ENCODE measurements at regions not wholly inside any gene's neighbourhood (a gene's known extent, or its start where the extent isn't known, plus 50 kb on each side); places are given as distances from the start of the nearest gene placed in this dataset.

DNA sequence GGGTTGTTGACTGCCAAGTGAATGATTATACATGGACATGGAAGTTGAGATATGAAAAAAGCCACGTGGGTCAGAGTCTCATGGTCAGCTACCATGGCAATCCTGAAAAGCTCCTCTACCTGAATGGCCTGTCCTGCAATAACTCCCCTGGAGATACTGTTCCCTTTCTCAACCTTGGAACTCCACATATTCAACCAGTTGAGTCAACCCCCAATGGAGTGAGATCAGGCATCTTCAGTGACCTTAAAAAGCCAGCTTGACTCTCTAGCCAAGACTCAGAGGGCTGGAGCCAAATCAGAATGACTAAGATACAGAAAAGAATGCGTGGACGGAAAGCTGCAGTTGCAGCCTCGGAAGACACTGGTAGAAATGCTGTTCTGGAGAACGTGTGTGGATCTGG lies 341.3 kb downstream of the FOXA2 start:
- H3K4me3 ChIP-seq (ENCODE audit: low read length): no peak overlapping the region
- WGBS (ENCODE audit: insufficient coverage): 34% methylated on average over 4 of the region's 5 CpGs
- H3K9me3 ChIP-seq (replicated peaks; ENCODE audit: control insufficient read depth, low read depth, low read length): no peaks in the 10 kb centered on the region
- no peaks in the 10 kb centered on the region for H3K27me3 ChIP-seq (ENCODE audit: control insufficient read depth, insufficient read depth, low read length)
- no peaks in the 10 kb centered on the region for H3K36me3 ChIP-seq (ENCODE audit: control insufficient read depth, insufficient read depth, low read length)
- H3K4me1 ChIP-seq (ENCODE audit: control insufficient read depth, insufficient read depth, low read length): peaks cover 4% of the 10 kb centered on the region
- H3K27ac ChIP-seq (ENCODE audit: low read length): no peak overlapping the region
- DNase-seq: peak; percentile 42

- WGBS (ENCODE audit: insufficient coverage): no CpG with 5 or more reads among the region's 1 CpG
- H3K4me3 ChIP-seq (ENCODE audit: low read length): no peak overlapping the region
- no peaks in the 10 kb centered on the region for H3K27me3 ChIP-seq (ENCODE audit: control insufficient read depth, insufficient read depth, low read length)
- DNase-seq: no peak
- no peaks in the 10 kb centered on the region for H3K36me3 ChIP-seq (ENCODE audit: control insufficient read depth, insufficient read depth, low read length)
- peaks cover 4% of the 10 kb centered on the region for H3K4me1 ChIP-seq (ENCODE audit: control insufficient read depth, insufficient read depth, low read length)
- H3K9me3 ChIP-seq (replicated peaks; ENCODE audit: control insufficient read depth, low read depth, low read length): no peaks in the 10 kb centered on the region
- H3K27ac ChIP-seq (ENCODE audit: low read length): no peak overlapping the region
These were observed 342.8 kb downstream of the FOXA2 start for GRCh38 chr20:22241609-22242008.

DNA sequence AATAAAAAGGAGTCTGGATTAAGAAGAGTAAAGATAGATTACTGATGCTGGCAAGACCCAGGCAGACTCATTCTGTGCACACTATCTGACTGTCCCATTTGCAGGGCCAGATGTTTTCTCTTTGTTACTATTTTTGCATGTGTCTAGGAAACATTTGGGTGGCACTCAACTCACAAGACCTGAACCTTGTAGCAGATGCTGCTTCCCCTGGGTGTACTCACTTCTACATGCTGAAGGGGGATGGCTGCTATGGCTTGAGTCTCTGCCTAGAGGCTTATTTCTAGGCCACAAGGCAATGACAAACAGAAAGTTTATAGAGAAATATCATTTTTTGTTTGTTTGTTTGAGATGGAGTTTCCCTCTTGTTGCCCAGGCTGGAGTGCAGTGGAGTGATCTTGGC lies 351.4 kb downstream of the FOXA2 start:
- DNase-seq: peak; percentile 79

DNA sequence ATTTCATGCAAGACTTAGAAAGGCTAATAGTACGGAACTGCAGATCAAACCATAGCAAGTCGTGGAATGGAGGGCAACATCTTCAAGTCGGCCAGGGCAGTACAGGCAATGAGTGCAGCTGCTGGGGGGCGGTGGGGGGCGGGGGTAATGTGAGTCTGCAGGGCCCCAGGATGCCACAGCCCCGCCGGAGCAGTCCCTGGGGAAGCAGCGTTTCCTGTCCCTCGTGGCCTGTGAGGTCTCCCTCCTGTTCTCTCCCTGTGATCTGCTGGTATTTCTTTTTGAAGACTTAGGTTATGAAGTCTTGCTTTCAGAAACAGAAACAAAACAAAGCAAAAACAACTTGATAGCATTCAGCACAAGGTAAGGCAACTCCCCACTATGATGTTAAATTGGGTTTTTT lies 351.9 kb downstream of the FOXA2 start:
- H3K27me3 ChIP-seq (ENCODE audit: control insufficient read depth, insufficient read depth, low read length): peaks cover 5% of the 10 kb centered on the region
- no peaks in the 10 kb centered on the region for H3K9me3 ChIP-seq (replicated peaks; ENCODE audit: control insufficient read depth, low read depth, low read length)
- H3K4me3 ChIP-seq (ENCODE audit: low read length): no peak overlapping the region
- no peaks in the 10 kb centered on the region for H3K36me3 ChIP-seq (ENCODE audit: control insufficient read depth, insufficient read depth, low read length)
- DNase-seq: no peak
- H3K27ac ChIP-seq (ENCODE audit: low read length): no peak overlapping the region
- 19% methylated on average over 2 of the region's 9 CpGs for WGBS (ENCODE audit: insufficient coverage)
- peaks cover 7% of the 10 kb centered on the region for H3K4me1 ChIP-seq (ENCODE audit: control insufficient read depth, insufficient read depth, low read length)

More for the DNA sequence above, 351.4 kb downstream of the FOXA2 start:
- no peak overlapping the region for H3K27ac ChIP-seq (ENCODE audit: low read length)
- peaks cover 7% of the 10 kb centered on the region for H3K4me1 ChIP-seq (ENCODE audit: control insufficient read depth, insufficient read depth, low read length)
- H3K9me3 ChIP-seq (replicated peaks; ENCODE audit: control insufficient read depth, low read depth, low read length): no peaks in the 10 kb centered on the region
- H3K36me3 ChIP-seq (ENCODE audit: control insufficient read depth, insufficient read depth, low read length): no peaks in the 10 kb centered on the region
- H3K27me3 ChIP-seq (ENCODE audit: control insufficient read depth, insufficient read depth, low read length): peaks cover 5% of the 10 kb centered on the region
- H3K4me3 ChIP-seq (ENCODE audit: low read length): no peak overlapping the region

DNA sequence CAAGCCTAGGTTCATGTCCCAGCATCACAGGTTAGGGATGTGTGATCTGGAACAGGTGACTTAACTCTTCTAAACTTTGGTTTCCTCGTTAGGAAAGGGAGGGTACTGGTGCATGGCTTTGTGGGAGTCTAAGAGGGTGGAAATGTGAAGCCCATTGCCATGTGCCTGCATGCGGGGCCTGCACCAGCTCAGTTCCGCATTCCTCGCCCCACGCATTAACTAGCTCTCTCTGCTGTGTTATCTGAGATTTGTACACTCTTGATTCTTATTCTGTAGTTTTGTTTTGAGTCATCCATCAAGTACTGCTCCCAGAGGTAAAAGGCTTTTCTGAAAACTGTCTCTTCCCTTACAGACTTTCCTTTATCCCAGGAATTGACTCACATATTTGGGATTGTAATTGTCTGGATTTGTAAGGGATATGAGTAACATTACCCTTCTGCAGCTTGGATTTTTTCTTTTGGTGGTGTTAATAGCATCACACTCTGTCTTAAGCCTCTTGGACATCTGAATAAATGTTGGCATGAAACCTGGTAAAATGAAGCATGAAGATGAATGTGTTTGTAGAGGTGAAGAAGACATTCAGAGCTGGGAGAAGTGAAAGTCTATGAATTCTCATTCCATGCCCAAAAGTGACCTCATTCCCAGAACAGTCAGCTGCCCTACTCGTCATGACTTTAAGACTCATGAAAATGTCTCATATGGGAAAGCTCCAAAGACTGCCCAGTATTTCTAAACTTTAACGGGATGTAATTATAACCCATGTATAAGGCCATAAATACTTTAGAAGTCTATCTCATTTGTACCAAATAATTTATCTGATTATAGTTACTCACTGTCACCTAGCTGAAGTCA lies 357.3 kb downstream of the FOXA2 start:
- Histone ChIP-seq H3K4me1 (ENCODE audit: control insufficient read depth, insufficient read depth, low read length) (no peaks in the 10 kb centered on the region), H3K4me3 (ENCODE audit: low read length) (no peak overlapping the region), H3K9me3 (replicated peaks; ENCODE audit: control insufficient read depth, low read depth, low read length) (no peaks in the 10 kb centered on the region), H3K36me3 (ENCODE audit: control insufficient read depth, insufficient read depth, low read length) (no peaks in the 10 kb centered on the region), H3K27me3 (ENCODE audit: control insufficient read depth, insufficient read depth, low read length) (no peaks in the 10 kb centered on the region), H3K27ac (ENCODE audit: low read length) (peak overlapping the region; percentile 38)
- 22% methylated on average over 1 of the region's 7 CpGs for WGBS (ENCODE audit: insufficient coverage)
- DNase-seq: peak; percentile 33

DNA sequence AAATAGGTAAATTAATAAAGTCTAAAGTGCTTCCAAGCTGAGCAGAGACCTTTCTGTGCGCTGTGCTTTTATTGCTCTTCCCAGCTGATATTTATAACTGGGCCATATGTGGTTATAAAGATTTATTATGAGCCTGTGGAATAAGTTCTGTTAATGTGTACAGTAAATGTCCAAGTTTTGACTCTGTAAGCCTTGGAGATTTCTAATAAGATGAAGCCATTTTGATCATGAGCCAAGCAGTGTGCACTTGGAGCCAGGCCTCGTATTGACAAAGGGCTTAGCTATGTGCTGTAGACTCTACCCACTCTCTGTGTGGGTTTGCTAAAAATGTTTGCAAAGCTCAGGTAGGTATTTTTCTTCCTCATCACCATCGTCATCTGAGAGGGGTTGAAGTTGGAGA lies 361.1 kb downstream of the FOXA2 start:
- no peaks in the 10 kb centered on the region for H3K27me3 ChIP-seq (ENCODE audit: control insufficient read depth, insufficient read depth, low read length)
- no peaks in the 10 kb centered on the region for H3K36me3 ChIP-seq (ENCODE audit: control insufficient read depth, insufficient read depth, low read length)
- DNase-seq: peak; percentile 17
- H3K27ac ChIP-seq (ENCODE audit: low read length): no peak overlapping the region
- H3K4me3 ChIP-seq (ENCODE audit: low read length): no peak overlapping the region
- H3K9me3 ChIP-seq (replicated peaks; ENCODE audit: control insufficient read depth, low read depth, low read length): no peaks in the 10 kb centered on the region
- peaks cover 3% of the 10 kb centered on the region for H3K4me1 ChIP-seq (ENCODE audit: control insufficient read depth, insufficient read depth, low read length)
- WGBS (ENCODE audit: insufficient coverage): no CpG with 5 or more reads among the region's 3 CpGs

- H3K36me3 ChIP-seq (ENCODE audit: control insufficient read depth, insufficient read depth, low read length): no peaks in the 10 kb centered on the region
- H3K27me3 ChIP-seq (ENCODE audit: control insufficient read depth, insufficient read depth, low read length): peaks cover 3% of the 10 kb centered on the region
- H3K27ac ChIP-seq (ENCODE audit: low read length): no peak overlapping the region
- H3K9me3 ChIP-seq (replicated peaks; ENCODE audit: control insufficient read depth, low read depth, low read length): no peaks in the 10 kb centered on the region
- H3K4me3 ChIP-seq (ENCODE audit: low read length): no peak overlapping the region
- H3K4me1 ChIP-seq (ENCODE audit: control insufficient read depth, insufficient read depth, low read length): peaks cover 7% of the 10 kb centered on the region
- WGBS (ENCODE audit: insufficient coverage): 29% methylated on average over 1 of the region's 2 CpGs
- peak; percentile 67 for DNase-seq
These were observed 366.5 kb downstream of the FOXA2 start for GRCh38 chr20:22217712-22218352.

DNA sequence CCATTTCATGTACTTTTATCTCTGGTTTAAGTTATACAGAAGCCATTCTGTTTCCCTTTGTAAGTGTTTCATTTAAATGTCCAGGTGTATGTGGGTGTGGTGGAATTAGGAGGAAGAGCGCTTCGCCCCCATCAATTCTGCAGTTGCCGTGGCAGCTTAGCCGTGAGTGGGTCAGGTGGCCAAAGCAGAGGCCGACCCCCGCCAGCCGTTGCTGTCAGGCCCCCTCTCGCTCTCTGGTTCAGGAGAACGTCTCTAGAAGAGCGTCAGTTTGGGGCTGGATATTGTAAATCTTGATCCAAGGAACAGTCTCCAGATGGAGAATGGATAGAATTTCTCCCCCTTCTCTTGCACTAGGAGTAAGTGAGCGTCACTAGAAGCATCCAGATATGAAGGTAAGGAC lies 367.4 kb downstream of the FOXA2 start:
- Histone ChIP-seq H3K36me3 (ENCODE audit: control insufficient read depth, insufficient read depth, low read length) (no peaks in the 10 kb centered on the region), H3K27me3 (ENCODE audit: control insufficient read depth, insufficient read depth, low read length) (peaks cover 3% of the 10 kb centered on the region)

DNA sequence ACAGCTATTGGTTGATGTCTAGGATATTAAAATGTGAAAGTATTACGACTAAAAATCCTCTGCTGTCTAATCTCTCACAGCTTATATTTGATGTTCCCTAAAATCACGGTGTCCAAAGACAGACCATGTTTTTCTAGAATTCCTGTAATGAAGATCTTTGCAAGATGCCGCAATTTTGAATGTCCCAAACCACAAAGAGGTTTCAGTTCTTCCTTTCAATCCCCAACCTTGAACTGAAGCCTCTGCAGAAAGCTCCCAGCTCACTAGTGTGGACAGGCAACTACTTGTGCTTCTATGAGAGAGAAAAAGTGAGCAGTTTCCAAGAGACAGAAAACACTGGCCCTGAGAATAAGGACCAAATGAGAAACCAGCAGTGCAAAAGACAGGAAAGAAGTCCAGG lies 370.1 kb downstream of the FOXA2 start:
- H3K36me3 ChIP-seq (ENCODE audit: control insufficient read depth, insufficient read depth, low read length): no peaks in the 10 kb centered on the region
- no peaks in the 10 kb centered on the region for H3K9me3 ChIP-seq (replicated peaks; ENCODE audit: control insufficient read depth, low read depth, low read length)
- peaks cover 7% of the 10 kb centered on the region for H3K4me1 ChIP-seq (ENCODE audit: control insufficient read depth, insufficient read depth, low read length)
- H3K27ac ChIP-seq (ENCODE audit: low read length): no peak overlapping the region
- DNase-seq: no peak
- no peak overlapping the region for H3K4me3 ChIP-seq (ENCODE audit: low read length)
- H3K27me3 ChIP-seq (ENCODE audit: control insufficient read depth, insufficient read depth, low read length): peaks cover 3% of the 10 kb centered on the region
- WGBS (ENCODE audit: insufficient coverage): 33% methylated on average over 1 of the region's 3 CpGs

More for the DNA sequence above, 367.4 kb downstream of the FOXA2 start:
- no peak overlapping the region for H3K4me3 ChIP-seq (ENCODE audit: low read length)
- H3K9me3 ChIP-seq (replicated peaks; ENCODE audit: control insufficient read depth, low read depth, low read length): no peaks in the 10 kb centered on the region
- peaks cover 7% of the 10 kb centered on the region for H3K4me1 ChIP-seq (ENCODE audit: control insufficient read depth, insufficient read depth, low read length)
- WGBS (ENCODE audit: insufficient coverage): 40% methylated on average over 1 of the region's 11 CpGs
- no peak for DNase-seq
- no peak overlapping the region for H3K27ac ChIP-seq (ENCODE audit: low read length)

- DNase-seq: no peak
- no peaks in the 10 kb centered on the region for H3K36me3 ChIP-seq (ENCODE audit: control insufficient read depth, insufficient read depth, low read length)
- H3K27ac ChIP-seq (ENCODE audit: low read length): no peak overlapping the region
- H3K9me3 ChIP-seq (replicated peaks; ENCODE audit: control insufficient read depth, low read depth, low read length): no peaks in the 10 kb centered on the region
- no peak overlapping the region for H3K4me3 ChIP-seq (ENCODE audit: low read length)
- H3K4me1 ChIP-seq (ENCODE audit: control insufficient read depth, insufficient read depth, low read length): peaks cover 4% of the 10 kb centered on the region
- H3K27me3 ChIP-seq (ENCODE audit: control insufficient read depth, insufficient read depth, low read length): peaks cover 3% of the 10 kb centered on the region
- no CpG with 5 or more reads among the region's 4 CpGs for WGBS (ENCODE audit: insufficient coverage)
These were observed 371.1 kb downstream of the FOXA2 start for GRCh38 chr20:22213271-22213670.

Data from muscle of leg (tissue), 3 donors.